H1 (cell line): ENCODE measurements at regions not wholly inside any gene's neighbourhood (a gene's known extent, or its start where the extent isn't known, plus 50 kb on each side); places are given as distances from the start of the nearest gene placed in this dataset.

ENCODE experiments used
- CTCF ChIA-PET: fragments of 300-600 bp; sonication (Branson Sonifier 250); formaldehyde crosslinking; loops from one replicate; lab custom pipeline; 2021; ENCODE audit not compliant: partially characterized antibody; lab: Charles Lee
- POLR2A ChIA-PET: fragments of 300-600 bp; sonication (Branson Sonifier 250); formaldehyde crosslinking; loops from one replicate; lab custom pipeline; 2021; ENCODE audit warnings: inconsistent platforms; ENCODE audit not compliant: partially characterized antibody; lab: Charles Lee
- DNase-seq, 2 experiments: peaks; one replicate each; pipeline versions ENCODE4 v3.0.0 to v3.0.0-alpha.2; 2010 to 2022; ENCODE audit warnings: low spot score in 2 of 2, low read depth in 1 of 2, mixed read lengths in 1 of 2
- FAIRE-seq: peaks from 2 replicates; lab custom pipeline; 2011; peaks lifted over from hg19 to GRCh38; lab: Jason Lieb, UNC
- H2AFZ ChIP-seq: 2 replicates; pipeline ENCODE4 v1.8.1; 2012; ENCODE audit warnings: low read length, inconsistent platforms
- H2AK5ac ChIP-seq: 2 replicates; pipeline ENCODE4 v1.6.1; 2013; ENCODE audit warnings: low read depth, low read length
- H2BK120ac ChIP-seq: replicated peaks from 2 replicates; pipeline ENCODE3; 2013; ENCODE audit warnings: low read depth, low read length, inconsistent platforms
- H2BK12ac ChIP-seq: 2 replicates; pipeline ENCODE4 v1.6.1; 2013; ENCODE audit warnings: low read depth, low read length
- H2BK15ac ChIP-seq: 2 replicates; pipeline ENCODE4 v1.6.1; 2013; ENCODE audit warnings: low read length
- H2BK20ac ChIP-seq: 2 replicates; pipeline ENCODE4 v1.6.1; 2013; ENCODE audit warnings: low read length
- H2BK5ac ChIP-seq: 2 replicates; pipeline ENCODE4 v1.6.1; 2013; ENCODE audit warnings: low read depth, low read length
- H3K14ac ChIP-seq: 2 replicates; pipeline ENCODE4 v1.6.1; 2013; ENCODE audit warnings: inconsistent platforms; ENCODE audit not compliant: insufficient read length
- H3K18ac ChIP-seq: 2 replicates; pipeline ENCODE4 v1.6.1; 2013; ENCODE audit warnings: low read length; ENCODE audit errors: extremely low read depth
- H3K23ac ChIP-seq: 2 replicates; pipeline ENCODE4 v1.6.1; 2013; ENCODE audit warnings: inconsistent platforms; ENCODE audit not compliant: insufficient read length
- H3K23me2 ChIP-seq: 2 replicates; pipeline ENCODE4 v1.6.1; 2013; ENCODE audit warnings: low read depth, low read length
- H3K27ac ChIP-seq: 2 replicates; pipeline ENCODE4 v1.6.1; 2011; ENCODE audit warnings: low read depth, low read length, inconsistent platforms
- H3K27me3 ChIP-seq, 4 experiments: replicated peaks in 1 of 4; 1 replicate in 1 of 4; 2 replicates in 3 of 4; pipeline versions ENCODE4 v1.6.1 to v1.8.1; 2011 to 2013; ENCODE audit warnings: low read length in 3 of 4, mild to moderate bottlenecking in 3 of 4, inconsistent platforms in 2 of 4, mixed read lengths in 2 of 4, moderate library complexity in 1 of 4; ENCODE audit not compliant: control insufficient read depth in 3 of 4, insufficient read depth in 3 of 4; ENCODE audit errors: extremely low read depth in 1 of 4
- H3K36me3 ChIP-seq, 4 experiments: 2 replicates each; pipeline versions ENCODE4 v1.6.1 to v1.8.1; 2011 to 2013; ENCODE audit warnings: mild to moderate bottlenecking in 4 of 4, low read length in 3 of 4, moderate library complexity in 2 of 4, control low read depth in 1 of 4, inconsistent platforms in 1 of 4; ENCODE audit not compliant: insufficient read depth in 4 of 4, control insufficient read depth in 2 of 4
- H3K4ac ChIP-seq: replicated peaks from 2 replicates; pipeline ENCODE3; 2013; ENCODE audit warnings: low read length, low read depth, mixed read lengths, inconsistent platforms; ENCODE audit not compliant: insufficient read length
- H3K4me1 ChIP-seq, 4 experiments: replicated peaks in 1 of 4; 1 replicate in 1 of 4; 2 replicates in 3 of 4; pipeline versions ENCODE4 v1.6.1 to v1.8.1; 2011 to 2013; ENCODE audit warnings: low read length in 3 of 4, inconsistent platforms in 2 of 4, mixed read lengths in 1 of 4; ENCODE audit not compliant: insufficient read depth in 4 of 4, control insufficient read depth in 3 of 4
- H3K4me2 ChIP-seq, 2 experiments: 2 replicates each; pipeline versions ENCODE4 v1.6.1 to v1.8.1; 2011 to 2013; ENCODE audit warnings: low read depth in 2 of 2, low read length in 2 of 2, control low read depth in 1 of 2, inconsistent platforms in 1 of 2, mild to moderate bottlenecking in 1 of 2; ENCODE audit not compliant: insufficient read depth in 1 of 2
- H3K4me3 ChIP-seq, 4 experiments: fragments of 200-600, 300-600 bp in 1 of 4; sonication (generic), shearing (Covaris generic), sonication (Bioruptor Twin) in 1 of 4; 2 replicates each; pipeline versions ENCODE4 v1.5.1 to v1.8.1; 2011 to 2016; ENCODE audit warnings: low read length in 4 of 4, low read depth in 3 of 4, control low read depth in 2 of 4, inconsistent platforms in 2 of 4, mild to moderate bottlenecking in 2 of 4, mixed read lengths in 1 of 4, moderate library complexity in 1 of 4; ENCODE audit not compliant: insufficient read depth in 2 of 4; ENCODE audit errors: extremely low read depth in 1 of 4
- H3K56ac ChIP-seq: replicated peaks from 2 replicates; pipeline ENCODE3; 2013; ENCODE audit warnings: low read depth, mild to moderate bottlenecking, mixed read lengths, low read length, inconsistent platforms; ENCODE audit not compliant: insufficient read length
- H3K79me1 ChIP-seq: 2 replicates; pipeline ENCODE4 v1.6.1; 2013; ENCODE audit warnings: low read depth, low read length, control low read depth
- H3K79me2 ChIP-seq, 2 experiments: 2 replicates each; pipeline versions ENCODE4 v1.6.1 to v1.8.1; 2012 to 2013; ENCODE audit warnings: low read length in 2 of 2, mild to moderate bottlenecking in 2 of 2, inconsistent platforms in 1 of 2; ENCODE audit not compliant: insufficient read depth in 2 of 2, control insufficient read depth in 1 of 2
- H3K9ac ChIP-seq, 4 experiments: replicated peaks in 1 of 4; 1 replicate in 1 of 4; 2 replicates in 3 of 4; pipeline versions ENCODE4 v1.6.1 to v1.8.1; 2011 to 2013; ENCODE audit warnings: low read depth in 3 of 4, low read length in 3 of 4, control low read depth in 2 of 4, mild to moderate bottlenecking in 2 of 4, moderate library complexity in 2 of 4, inconsistent platforms in 1 of 4; ENCODE audit errors: extremely low read depth in 1 of 4
- H3K9me3 ChIP-seq, 2 experiments: 2 replicates each; pipeline versions ENCODE4 v1.6.1 to v1.8.1; 2012 to 2013; ENCODE audit warnings: mild to moderate bottlenecking in 2 of 2, moderate library complexity in 2 of 2, control low read depth in 1 of 2, inconsistent platforms in 1 of 2, low read depth in 1 of 2, low read length in 1 of 2, mixed read lengths in 1 of 2; ENCODE audit not compliant: insufficient read depth in 2 of 2
- H4K20me1 ChIP-seq, 2 experiments: replicated peaks in 1 of 2; 2 replicates each; pipeline versions ENCODE3 to v1.8.1; 2011 to 2013; ENCODE audit warnings: inconsistent platforms in 2 of 2, low read length in 2 of 2, mild to moderate bottlenecking in 1 of 2; ENCODE audit not compliant: insufficient read depth in 2 of 2, control insufficient read depth in 1 of 2
- H4K5ac ChIP-seq: 2 replicates; pipeline ENCODE4 v1.6.1; 2013; ENCODE audit warnings: low read length, low read depth, mixed read lengths, inconsistent platforms; ENCODE audit not compliant: insufficient read length
- H4K8ac ChIP-seq: 2 replicates; pipeline ENCODE4 v1.8.0; 2013; ENCODE audit warnings: mild to moderate bottlenecking, moderate library complexity, low read length, inconsistent platforms; ENCODE audit not compliant: insufficient read depth; ENCODE audit errors: extremely low read depth
- H4K91ac ChIP-seq: replicated peaks from 2 replicates; pipeline ENCODE3; 2013; ENCODE audit warnings: low read length, mixed read lengths, inconsistent platforms; ENCODE audit not compliant: insufficient read length
- BCL11A ChIP-seq, 2 experiments: IDR thresholded peaks; one replicate each; pipeline ENCODE4 v1.6.1; 2011; ENCODE audit warnings: low read depth in 2 of 2, low read length in 2 of 2, mild to moderate bottlenecking in 2 of 2
- CBX8 ChIP-seq: fragments of 300-800, 300-1000 bp; sonication (generic); IDR thresholded peaks from 2 replicates; pipeline ENCODE4 v1.7.1; 2016; ENCODE audit warnings: low read depth, low read length, borderline replicate concordance
- EZH2 ChIP-seq: fragments of 200-600 bp; sonication (generic); IDR thresholded peaks from 2 replicates; pipeline ENCODE4 v1.7.1; 2012; ENCODE audit warnings: low read depth, mild to moderate bottlenecking, moderate library complexity, low read length, inconsistent platforms; ENCODE audit not compliant: severe bottlenecking
- KDM1A ChIP-seq: fragments of 200-600, 300-600 bp; sonication (generic); IDR thresholded peaks from 2 replicates; pipeline ENCODE4 v1.7.1; 2016; ENCODE audit warnings: mild to moderate bottlenecking, low read length, borderline replicate concordance
- POLR2AphosphoS5 ChIP-seq: IDR thresholded peaks from 2 replicates; pipeline ENCODE4 v1.6.1; 2011; ENCODE audit warnings: low read depth, low read length
- RNF2 ChIP-seq: fragments of 200-900, 300-1000 bp; sonication (generic); IDR thresholded peaks from 2 replicates; pipeline ENCODE4 v1.7.1; 2016; ENCODE audit warnings: borderline replicate concordance, low read depth, mild to moderate bottlenecking, antibody characterized with exemption, low read length; ENCODE audit not compliant: poor library complexity, severe bottlenecking; ENCODE audit errors: missing control alignments
- SUZ12 ChIP-seq: fragments of 200-600 bp; sonication (generic); IDR thresholded peaks from 2 replicates; pipeline ENCODE4 v1.6.1; 2012; ENCODE audit warnings: mild to moderate bottlenecking, inconsistent platforms, low read length, moderate library complexity, mixed read lengths
- TAF1 ChIP-seq: IDR thresholded peaks from 2 replicates; pipeline ENCODE4 v1.6.1; 2011; ENCODE audit warnings: mild to moderate bottlenecking, low read depth, low read length
- YY1 ChIP-seq: IDR thresholded peaks from 2 replicates; pipeline ENCODE4 v1.6.1; 2011; ENCODE audit warnings: low read depth, mild to moderate bottlenecking, low read length
- WGBS, 2 experiments: shearing (Covaris generic) in 1 of 2; methylation state at CpG; one replicate each; pipeline versions ENCODE4 v1.1.6 to v1.1.7; 2013 to 2015; ENCODE audit warnings: low lambda C conversion rate in 2 of 2, mixed read lengths in 2 of 2, inconsistent platforms in 1 of 2, low coverage in 1 of 2, missing lambda C conversion rate in 1 of 2; ENCODE audit not compliant: insufficient replicate concordance in 2 of 2, insufficient coverage in 1 of 2, insufficient read length in 1 of 2; ENCODE audit errors: extremely low coverage in 1 of 2, missing lambda C conversion rate in 1 of 2; 5-methylcytosine and 5-hydroxymethylcytosine counted together

DNA sequence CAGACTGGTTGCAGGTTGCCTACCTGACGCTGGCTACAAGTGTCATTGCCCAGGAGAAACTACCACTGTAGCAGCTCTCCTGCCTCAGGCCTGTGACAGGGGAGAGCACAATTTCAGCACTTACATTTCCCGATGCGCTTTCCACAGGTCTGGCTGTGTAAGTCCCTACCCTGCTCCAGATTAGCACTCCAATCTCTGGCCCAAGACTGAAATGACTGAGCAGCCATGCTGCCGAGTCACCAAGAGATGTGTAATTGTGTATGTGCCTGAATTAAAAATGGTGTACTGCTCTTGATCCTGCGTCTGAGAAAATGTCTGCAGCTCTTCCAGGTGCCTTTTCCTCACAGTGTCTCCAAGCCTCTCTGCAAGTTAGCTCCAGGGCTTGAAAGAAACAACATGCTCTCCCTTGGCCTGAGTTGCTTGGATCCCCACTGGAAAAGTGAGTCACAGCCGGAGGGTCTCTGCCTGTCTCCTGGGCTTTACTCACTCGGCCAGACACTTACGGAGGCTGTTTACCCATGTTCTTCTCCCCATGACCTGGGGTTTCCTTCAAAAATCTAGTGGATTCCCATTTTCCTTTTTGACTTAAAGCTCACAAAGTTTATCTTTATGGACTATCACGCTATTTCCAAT, 1001.7 kb upstream of the KCND2 start:
- no peak overlapping the region for H4K5ac ChIP-seq
- no peak overlapping the region for H3K18ac ChIP-seq
- DNase-seq (no peak), FAIRE-seq (no peak)
- no peak overlapping the region for H3K27ac ChIP-seq
- H2AK5ac ChIP-seq = no peak overlapping the region
- TF ChIP-seq BCL11A (IDR thresholded peaks at IDR 0.05; ENCODE audit: low read depth in 2 of 2, low read length in 2 of 2) (no peak), RNF2 (no peak), CBX8 (no peak), EZH2 (no peak), KDM1A (no peak), POLR2AphosphoS5 (no peak), SUZ12 (no peak), TAF1 (no peak), YY1 (no peak)
- H2AFZ ChIP-seq = 0 out of 2 replicates have a peak overlapping the region, but pooled peaks have one; percentile 17
- no peak overlapping the region for H2BK15ac ChIP-seq
- no peak overlapping the region for H4K8ac ChIP-seq
- H2BK5ac ChIP-seq = no peak overlapping the region
- H3K4me2 ChIP-seq = no peak overlapping the region
- no peak overlapping the region for H3K23ac ChIP-seq
- H3K36me3 ChIP-seq = no peaks in the 10 kb centered on the region
- no peaks in the 10 kb centered on the region for H3K23me2 ChIP-seq
- H4K20me1 ChIP-seq = no peaks in the 10 kb centered on the region
- H2BK12ac ChIP-seq = no peak overlapping the region
- no peak overlapping the region for H3K4ac ChIP-seq
- no peak overlapping the region for H3K56ac ChIP-seq
- H3K27me3 ChIP-seq = no peaks in the 10 kb centered on the region
- H3K9ac ChIP-seq = no peak overlapping the region
- 92% methylated on average over 9 of the region's 9 CpGs; no CpG with 5 or more reads in 1 of the 2 experiments for WGBS, 2 experiments
- ChIA-PET POLR2A (no interaction called here), CTCF (interaction anchor here (0.9 to 1.5 kb wide), 7 partner anchors 11 to 302 kb away, joined by 3 to 4 read pairs (median 3); no protein-coding TSS in a partner anchor)
- H3K79me1 ChIP-seq = no peaks in the 10 kb centered on the region
- no peak overlapping the region for H4K91ac ChIP-seq
- H3K4me3 ChIP-seq = no peak overlapping the region
- H3K9me3 ChIP-seq = no peaks in the 10 kb centered on the region
- H2BK120ac ChIP-seq = no peak overlapping the region
- no peak overlapping the region for H2BK20ac ChIP-seq
- H3K14ac ChIP-seq = no peak overlapping the region
- peaks cover 0 to 3% (median 0%) of the 10 kb centered on the region in 4 experiments; a peak in 1 of 7 replicates for H3K4me1 ChIP-seq
- no peaks in the 10 kb centered on the region for H3K79me2 ChIP-seq
